ENCODE measurements at regions not wholly inside any gene's neighbourhood (a gene's known extent, or its start where the extent isn't known, plus 50 kb on each side); places are given as distances from the start of the nearest gene placed in this dataset.
"Not testable (repeated sequence)": the region's sequence is repeated elsewhere in the genome, so short reads cannot be mapped to it uniquely, and the experiment has no call there.

- WGBS, 2 donors, result 54 to 55% methylated on average over 4 of the region's 4 CpGs
- no peaks in the 10 kb centered on the region for H3K36me3 ChIP-seq (ENCODE audit: control insufficient read depth in 1 of 2, insufficient read depth in 2 of 2, low read length in 1 of 2)
- intact Hi-C loops (cut with DNase I), result no loop called here
- DNase-seq, result no peak
- ATAC-seq (ENCODE audit: low FRiP score), result no peak
- H3K27ac ChIP-seq (ENCODE audit: low read depth in 1 of 2, low read length in 2 of 2), result no peak overlapping the region
- no peaks in the 10 kb centered on the region for H3K4me1 ChIP-seq (ENCODE audit: control insufficient read depth in 1 of 2, insufficient read depth in 2 of 2, low read length in 2 of 2)
- peaks cover 1% of the 10 kb centered on the region for H3K9me3 ChIP-seq (ENCODE audit: control insufficient read depth, low read length)
- H3K27me3 ChIP-seq (ENCODE audit: control insufficient read depth in 1 of 2, insufficient read depth in 2 of 2, low read length in 1 of 2), result peaks cover 0 to 2% of the 10 kb centered on the region in 2 donors
- H3K4me3 ChIP-seq (ENCODE audit: low read length in 2 of 2), result no peak overlapping the region
These were observed 580.6 kb downstream of the TFAP2A start for GRCh38 chr6:9834233-9834632.

- ATAC-seq (ENCODE audit: low FRiP score), result no peak
These were observed 583.1 kb downstream of the TFAP2A start for GRCh38 chr6:9831783-9832182.

DNA sequence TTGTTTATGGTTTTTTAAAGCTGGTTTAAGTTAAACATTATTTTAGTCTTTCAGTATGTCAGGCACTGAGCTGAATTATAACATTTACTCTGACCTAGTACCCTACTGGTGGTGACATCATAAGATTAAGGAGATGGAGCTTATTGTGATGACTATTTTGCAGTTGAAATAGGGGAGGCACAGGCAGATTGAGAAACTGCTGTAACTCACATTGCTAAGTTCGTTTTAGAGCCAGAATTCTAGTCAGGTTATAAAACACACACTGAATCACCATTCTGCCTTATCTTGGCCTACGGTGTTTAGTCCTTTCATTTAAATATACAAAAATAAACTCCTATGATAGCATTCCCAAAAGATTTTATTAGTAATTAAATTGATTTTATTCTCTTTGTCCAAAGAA, 584.1 kb downstream of the TFAP2A start:
- DNase-seq, result no peak
- no peak for ATAC-seq (ENCODE audit: low FRiP score)
- H3K4me3 ChIP-seq (ENCODE audit: low read length in 2 of 2), result no peak overlapping the region
- no peaks in the 10 kb centered on the region for H3K9me3 ChIP-seq (ENCODE audit: control insufficient read depth, low read length)
- H3K36me3 ChIP-seq (ENCODE audit: control insufficient read depth in 1 of 2, insufficient read depth in 2 of 2, low read length in 1 of 2), result no peaks in the 10 kb centered on the region
- 12 to 15% methylated on average over 2 of the region's 2 CpGs for WGBS, 2 donors
- H3K4me1 ChIP-seq (ENCODE audit: control insufficient read depth in 1 of 2, insufficient read depth in 2 of 2, low read length in 2 of 2), result no peaks in the 10 kb centered on the region
- H3K27me3 ChIP-seq (ENCODE audit: control insufficient read depth in 1 of 2, insufficient read depth in 2 of 2, low read length in 1 of 2), result peaks cover 0 to 2% of the 10 kb centered on the region in 2 donors
- H3K27ac ChIP-seq (ENCODE audit: low read depth in 1 of 2, low read length in 2 of 2), result no peak overlapping the region
- intact Hi-C loops (cut with DNase I), result no loop called here

More at GRCh38 chr6:9831783-9832182, 583.1 kb downstream of the TFAP2A start:
- no peak overlapping the region for H3K27ac ChIP-seq (ENCODE audit: low read depth in 1 of 2, low read length in 2 of 2)
- no peaks in the 10 kb centered on the region for H3K4me1 ChIP-seq (ENCODE audit: control insufficient read depth in 1 of 2, insufficient read depth in 2 of 2, low read length in 2 of 2)
- no peaks in the 10 kb centered on the region for H3K36me3 ChIP-seq (ENCODE audit: control insufficient read depth in 1 of 2, insufficient read depth in 2 of 2, low read length in 1 of 2)
- DNase-seq, result no peak
- no peak overlapping the region for H3K4me3 ChIP-seq (ENCODE audit: low read length in 2 of 2)
- intact Hi-C loops (cut with DNase I), result no loop called here
- H3K27me3 ChIP-seq (ENCODE audit: control insufficient read depth in 1 of 2, insufficient read depth in 2 of 2, low read length in 1 of 2), result peaks cover 0 to 2% of the 10 kb centered on the region in 2 donors
- H3K9me3 ChIP-seq (ENCODE audit: control insufficient read depth, low read length), result no peaks in the 10 kb centered on the region

DNA sequence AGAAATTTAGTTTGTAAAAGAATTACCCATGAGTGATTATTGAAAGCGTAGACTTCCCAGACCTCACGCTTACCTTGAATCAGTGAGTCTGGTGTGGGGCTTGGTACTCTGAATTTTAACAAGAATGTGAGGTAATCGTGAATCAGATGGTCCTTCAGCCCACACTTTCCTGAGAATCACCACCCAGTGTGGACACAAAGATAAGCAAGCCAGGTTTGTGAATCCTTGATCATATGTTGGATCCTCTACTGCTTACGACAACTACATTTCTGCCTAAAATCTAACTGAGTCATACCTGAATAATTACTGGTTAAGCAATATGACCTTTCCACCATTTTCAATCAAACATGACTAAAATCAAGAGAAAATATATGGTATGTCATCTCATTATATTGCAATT, 589.3 kb downstream of the TFAP2A start:
- no peak for DNase-seq
- Histone ChIP-seq H3K4me1 (ENCODE audit: control insufficient read depth in 1 of 2, insufficient read depth in 2 of 2, low read length in 2 of 2) (no peaks in the 10 kb centered on the region), H3K27me3 (ENCODE audit: control insufficient read depth in 1 of 2, insufficient read depth in 2 of 2, low read length in 1 of 2) (no peaks in the 10 kb centered on the region), H3K9me3 (ENCODE audit: control insufficient read depth, low read length) (no peaks in the 10 kb centered on the region), H3K4me3 (ENCODE audit: low read length in 2 of 2) (no peak overlapping the region), H3K27ac (ENCODE audit: low read depth in 1 of 2, low read length in 2 of 2) (no peak overlapping the region), H3K36me3 (ENCODE audit: control insufficient read depth in 1 of 2, insufficient read depth in 2 of 2, low read length in 1 of 2) (no peaks in the 10 kb centered on the region)
- intact Hi-C loops (cut with DNase I), result no loop called here
- no peak for ATAC-seq (ENCODE audit: low FRiP score)
- 85 to 87% methylated on average over 4 of the region's 4 CpGs for WGBS, 2 donors

- H3K4me1 ChIP-seq (ENCODE audit: control insufficient read depth in 1 of 2, insufficient read depth in 2 of 2, low read length in 2 of 2); H3K4me3 ChIP-seq (ENCODE audit: low read length in 2 of 2); H3K27ac ChIP-seq (ENCODE audit: low read depth in 1 of 2, low read length in 2 of 2); ATAC-seq (ENCODE audit: low FRiP score); DNase-seq; H3K36me3 ChIP-seq (ENCODE audit: control insufficient read depth in 1 of 2, insufficient read depth in 2 of 2, low read length in 1 of 2); H3K9me3 ChIP-seq (ENCODE audit: control insufficient read depth, low read length); intact Hi-C loops (cut with DNase I); H3K27me3 ChIP-seq (ENCODE audit: control insufficient read depth in 1 of 2, insufficient read depth in 2 of 2, low read length in 1 of 2): not testable (repeated sequence)
- 91 to 95% methylated on average over 24 of the region's 24 CpGs for WGBS, 2 donors
These were observed 604.1 kb downstream of the TFAP2A start for GRCh38 chr6:9810727-9811126.

- ATAC-seq (ENCODE audit: low FRiP score) (no peak), DNase-seq (no peak)
- no peak overlapping the region for H3K27ac ChIP-seq (ENCODE audit: low read depth in 1 of 2, low read length in 2 of 2)
- H3K36me3 ChIP-seq (ENCODE audit: control insufficient read depth in 1 of 2, insufficient read depth in 2 of 2, low read length in 1 of 2), result no peaks in the 10 kb centered on the region
- peaks cover 1% of the 10 kb centered on the region for H3K9me3 ChIP-seq (ENCODE audit: control insufficient read depth, low read length)
- no peak overlapping the region for H3K4me3 ChIP-seq (ENCODE audit: low read length in 2 of 2)
- 83 to 85% methylated on average over 6 of the region's 6 CpGs for WGBS, 2 donors
- H3K27me3 ChIP-seq (ENCODE audit: control insufficient read depth in 1 of 2, insufficient read depth in 2 of 2, low read length in 1 of 2), result no peaks in the 10 kb centered on the region
- no peaks in the 10 kb centered on the region for H3K4me1 ChIP-seq (ENCODE audit: control insufficient read depth in 1 of 2, insufficient read depth in 2 of 2, low read length in 2 of 2)
- intact Hi-C loops (cut with DNase I), result no loop called here
These were observed 604.6 kb downstream of the TFAP2A start for GRCh38 chr6:9810286-9810685.

DNA sequence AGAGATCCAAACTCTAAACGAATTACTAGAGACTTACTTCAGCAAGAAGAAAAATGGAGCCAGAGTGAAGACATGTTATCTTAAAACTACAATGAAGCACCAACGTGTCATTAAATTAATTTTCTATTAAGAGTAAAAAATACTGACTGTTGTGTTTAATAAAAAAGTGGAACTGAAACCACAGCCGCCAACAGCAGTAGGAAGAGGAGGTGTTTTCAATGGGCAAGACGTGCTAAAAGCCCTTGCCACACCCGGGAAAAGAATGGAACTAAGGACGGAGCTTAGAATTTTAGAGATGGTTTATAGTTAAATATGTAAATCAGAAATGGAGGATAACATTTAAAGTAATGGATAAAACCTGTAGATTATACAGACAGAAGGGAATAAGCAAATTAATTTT, 608.7 kb downstream of the TFAP2A start:
- no peaks in the 10 kb centered on the region for H3K27me3 ChIP-seq (ENCODE audit: control insufficient read depth in 1 of 2, insufficient read depth in 2 of 2, low read length in 1 of 2)
- H3K9me3 ChIP-seq (ENCODE audit: control insufficient read depth, low read length), result peaks cover 3% of the 10 kb centered on the region
- no peaks in the 10 kb centered on the region for H3K4me1 ChIP-seq (ENCODE audit: control insufficient read depth in 1 of 2, insufficient read depth in 2 of 2, low read length in 2 of 2)
- H3K27ac ChIP-seq (ENCODE audit: low read depth in 1 of 2, low read length in 2 of 2), result no peak overlapping the region
- ATAC-seq (ENCODE audit: low FRiP score) (no peak), DNase-seq (no peak)
- WGBS, 2 donors, result 67 to 79% methylated on average over 6 of the region's 6 CpGs
- no peak overlapping the region for H3K4me3 ChIP-seq (ENCODE audit: low read length in 2 of 2)
- no peaks in the 10 kb centered on the region for H3K36me3 ChIP-seq (ENCODE audit: control insufficient read depth in 1 of 2, insufficient read depth in 2 of 2, low read length in 1 of 2)
- intact Hi-C loops (cut with DNase I), result no loop called here

DNA sequence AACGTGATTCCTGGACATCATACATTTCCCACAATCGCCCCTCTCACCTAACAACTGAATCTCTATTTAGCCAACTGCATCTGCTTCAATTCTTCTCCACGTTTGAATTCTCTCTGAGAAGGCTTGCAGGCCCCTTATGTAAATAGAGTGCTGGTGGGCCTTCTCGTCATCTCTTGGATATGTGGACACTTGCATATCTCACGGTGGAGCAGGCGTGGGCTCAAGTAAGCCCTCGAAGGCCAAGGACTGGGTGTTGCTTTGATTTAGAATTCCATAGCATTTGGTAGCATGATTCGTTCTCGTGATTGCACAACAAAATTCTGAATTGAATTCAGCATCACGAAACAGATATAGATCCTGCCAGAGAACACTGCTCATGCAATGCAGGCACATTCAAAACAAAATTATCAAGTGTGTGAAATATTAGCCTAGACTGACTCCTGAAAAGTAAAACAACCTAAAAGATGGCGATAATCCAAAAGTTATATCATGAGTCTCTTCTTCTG, 613.6 kb downstream of the TFAP2A start:
- Histone ChIP-seq H3K27me3 (ENCODE audit: control insufficient read depth in 1 of 2, insufficient read depth in 2 of 2, low read length in 1 of 2) (no peaks in the 10 kb centered on the region), H3K4me3 (ENCODE audit: low read length in 2 of 2) (no peak overlapping the region), H3K4me1 (ENCODE audit: control insufficient read depth in 1 of 2, insufficient read depth in 2 of 2, low read length in 2 of 2) (no peaks in the 10 kb centered on the region), H3K36me3 (ENCODE audit: control insufficient read depth in 1 of 2, insufficient read depth in 2 of 2, low read length in 1 of 2) (no peaks in the 10 kb centered on the region), H3K27ac (ENCODE audit: low read depth in 1 of 2, low read length in 2 of 2) (no peak overlapping the region), H3K9me3 (ENCODE audit: control insufficient read depth, low read length) (peaks cover 1% of the 10 kb centered on the region)
- ATAC-seq (ENCODE audit: low FRiP score) (no peak), DNase-seq (no peak)
- 73 to 79% methylated on average over 11 of the region's 11 CpGs for WGBS, 2 donors
- intact Hi-C loops (cut with DNase I), result no loop called here

DNA sequence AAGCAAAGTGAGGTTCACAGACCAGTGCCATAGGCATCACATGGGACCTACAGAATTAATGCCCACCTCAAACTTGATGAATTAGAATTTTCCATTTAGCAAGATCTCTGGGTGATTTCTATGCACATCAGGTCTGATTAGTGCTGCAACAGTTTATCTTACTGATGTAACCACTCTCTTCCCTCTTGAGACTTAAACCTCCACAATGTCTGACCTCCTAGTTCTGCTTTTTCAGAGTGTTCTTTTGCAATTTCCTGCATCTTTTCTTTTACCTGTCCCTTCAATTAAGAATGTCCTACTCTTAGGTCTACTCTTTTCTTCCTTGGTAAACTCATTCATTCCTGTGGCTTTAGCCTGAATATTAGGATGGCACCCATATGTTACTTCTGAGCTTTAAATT, 615.3 kb downstream of the TFAP2A start:
- H3K36me3 ChIP-seq (ENCODE audit: control insufficient read depth in 1 of 2, insufficient read depth in 2 of 2, low read length in 1 of 2), result no peaks in the 10 kb centered on the region
- H3K4me1 ChIP-seq (ENCODE audit: control insufficient read depth in 1 of 2, insufficient read depth in 2 of 2, low read length in 2 of 2), result no peaks in the 10 kb centered on the region
- H3K27me3 ChIP-seq (ENCODE audit: control insufficient read depth in 1 of 2, insufficient read depth in 2 of 2, low read length in 1 of 2), result peaks cover 0 to 1% of the 10 kb centered on the region in 2 donors
- no peak overlapping the region for H3K4me3 ChIP-seq (ENCODE audit: low read length in 2 of 2)
- DNase-seq (no peak), ATAC-seq (ENCODE audit: low FRiP score) (no peak)
- intact Hi-C loops (cut with DNase I), result no loop called here
- H3K9me3 ChIP-seq (ENCODE audit: control insufficient read depth, low read length), result peaks cover 1% of the 10 kb centered on the region
- no peak overlapping the region for H3K27ac ChIP-seq (ENCODE audit: low read depth in 1 of 2, low read length in 2 of 2)
